T-helper 2 cell treated with Interferon-gamma antibody and Interleukin-4, amounts not matched to agents 5 μg/mL and 100 μg/mL, for 36 hours (primary cell): ENCODE measurements at regions not wholly inside any gene's neighbourhood (a gene's known extent, or its start where the extent isn't known, plus 50 kb on each side); places are given as distances from the start of the nearest gene placed in this dataset.
"Not testable (repeated sequence)": the region's sequence is repeated elsewhere in the genome, so short reads cannot be mapped to it uniquely, and the experiment has no call there.

ENCODE experiments used
- DNase-seq: peaks from one replicate; pipeline ENCODE4 v3.0.0; 2021; ENCODE audit warnings: low spot score
- H3K27ac Mint-ChIP-seq: one replicate; pipeline ENCODE4 v1.8.0; 2021; ENCODE audit warnings: mild to moderate bottlenecking, mixed read lengths
- H3K27me3 Mint-ChIP-seq: one replicate; pipeline ENCODE4 v1.8.0; 2021; ENCODE audit warnings: low read depth, mixed read lengths
- H3K36me3 Mint-ChIP-seq: one replicate; pipeline ENCODE4 v1.8.0; 2021; ENCODE audit warnings: low read depth, mixed read lengths
- H3K4me1 Mint-ChIP-seq: one replicate; pipeline ENCODE4 v1.8.0; 2021; ENCODE audit warnings: low read depth, mixed read lengths
- H3K4me3 Mint-ChIP-seq: one replicate; pipeline ENCODE4 v1.8.0; 2022; ENCODE audit warnings: mild to moderate bottlenecking, moderate library complexity, mixed read lengths
- H3K9me3 Mint-ChIP-seq: one replicate; pipeline ENCODE4 v1.8.0; 2021; ENCODE audit warnings: mixed read lengths

DNA sequence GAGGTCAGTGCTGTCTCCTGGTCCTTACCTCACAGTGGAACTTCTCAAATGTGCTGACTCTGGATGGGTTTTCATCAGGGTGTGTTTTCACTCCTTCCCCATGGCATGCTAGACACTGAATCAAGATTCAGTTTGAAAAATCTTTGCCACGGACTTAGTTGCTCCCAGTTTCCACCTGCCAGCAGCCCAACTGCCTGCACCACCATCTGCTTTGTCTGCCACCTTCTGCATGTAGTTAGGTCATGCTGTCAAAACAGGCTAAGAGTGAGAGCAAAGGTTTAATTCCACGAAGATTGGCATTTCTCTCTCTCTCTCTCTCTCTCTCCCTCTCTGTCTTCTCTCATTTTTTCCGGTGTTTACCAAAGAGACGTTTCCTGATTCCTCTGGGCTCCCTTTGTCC, 258.0 kb upstream of the EDNRA start:
- H3K9me3 Mint-ChIP-seq, result no peaks in the 10 kb centered on the region
- H3K4me1 Mint-ChIP-seq, result no peaks in the 10 kb centered on the region
- H3K27ac Mint-ChIP-seq, result no peak overlapping the region
- H3K4me3 Mint-ChIP-seq, result no peak overlapping the region
- DNase-seq, result no peak
- H3K36me3 Mint-ChIP-seq, result no peaks in the 10 kb centered on the region
- H3K27me3 Mint-ChIP-seq, result no peaks in the 10 kb centered on the region

DNA sequence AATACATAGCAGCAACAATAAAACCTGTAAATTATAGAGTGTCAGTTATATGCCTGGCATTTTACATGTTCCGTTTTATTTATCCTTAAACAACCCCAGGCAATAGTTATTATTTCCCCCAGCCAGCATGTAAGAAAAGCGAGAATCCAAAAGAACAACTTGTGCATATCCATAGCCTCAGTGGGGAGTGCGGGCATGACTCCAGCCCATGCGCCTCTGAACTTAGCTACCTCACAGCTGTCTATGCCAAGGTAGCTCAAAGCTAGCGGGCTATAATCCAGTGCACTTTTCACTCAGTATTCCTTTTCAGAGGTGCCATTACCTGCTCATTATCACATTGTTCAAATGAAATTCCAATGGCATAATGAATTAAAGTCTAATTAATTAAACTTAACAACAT, 257.3 kb upstream of the EDNRA start:
- no peaks in the 10 kb centered on the region for H3K4me1 Mint-ChIP-seq
- H3K4me3 Mint-ChIP-seq, result no peak overlapping the region
- H3K9me3 Mint-ChIP-seq, result no peaks in the 10 kb centered on the region
- no peaks in the 10 kb centered on the region for H3K27me3 Mint-ChIP-seq
- DNase-seq, result no peak
- H3K27ac Mint-ChIP-seq, result no peak overlapping the region
- no peaks in the 10 kb centered on the region for H3K36me3 Mint-ChIP-seq

DNA sequence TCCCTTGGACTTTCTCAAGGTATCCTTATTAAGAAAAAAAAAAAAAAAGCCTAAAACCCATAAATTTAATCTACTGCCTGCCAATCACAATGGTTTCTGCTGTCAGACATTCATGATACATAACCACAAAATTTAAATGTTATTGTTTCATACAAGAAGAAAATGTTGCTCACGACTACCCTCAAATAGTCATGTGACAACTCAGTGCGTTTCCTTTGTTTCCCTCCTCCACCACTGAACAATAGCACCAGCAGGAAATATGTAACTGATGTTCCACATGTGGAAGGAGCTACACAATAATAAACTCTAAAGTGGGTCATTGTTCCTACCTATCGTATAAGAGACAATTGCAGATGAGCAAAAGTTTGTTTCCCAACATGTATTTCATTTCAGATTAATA, 244.1 kb upstream of the EDNRA start:
- Mint-ChIP-seq H3K27ac (no peak overlapping the region), H3K9me3 (no peaks in the 10 kb centered on the region), H3K36me3 (no peaks in the 10 kb centered on the region), H3K4me1 (no peaks in the 10 kb centered on the region), H3K27me3 (no peaks in the 10 kb centered on the region), H3K4me3 (no peak overlapping the region)
- no peak for DNase-seq

DNA sequence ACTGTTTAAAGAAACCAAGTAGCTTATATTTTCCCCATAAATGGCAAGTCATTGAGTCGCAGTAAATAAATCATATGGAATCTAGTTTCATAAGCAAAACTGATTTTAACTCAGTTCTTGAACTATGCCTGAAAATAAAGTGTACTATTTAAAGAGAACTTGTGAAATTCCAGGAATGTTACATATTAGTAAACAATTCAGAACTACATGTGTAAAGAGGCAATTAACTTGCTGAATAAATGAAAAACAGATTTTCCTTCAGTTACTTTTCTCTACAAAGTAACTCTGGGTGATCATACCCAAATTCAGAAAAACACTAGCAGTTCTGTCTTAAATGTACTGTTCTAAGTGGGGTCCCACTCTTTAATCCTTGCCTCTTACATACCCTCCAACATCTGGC, 236.1 kb upstream of the EDNRA start:
- Mint-ChIP-seq H3K4me1 (no peaks in the 10 kb centered on the region), H3K4me3 (no peak overlapping the region), H3K36me3 (no peaks in the 10 kb centered on the region), H3K27me3 (no peaks in the 10 kb centered on the region), H3K9me3 (no peaks in the 10 kb centered on the region), H3K27ac (no peak overlapping the region)
- no peak for DNase-seq

DNA sequence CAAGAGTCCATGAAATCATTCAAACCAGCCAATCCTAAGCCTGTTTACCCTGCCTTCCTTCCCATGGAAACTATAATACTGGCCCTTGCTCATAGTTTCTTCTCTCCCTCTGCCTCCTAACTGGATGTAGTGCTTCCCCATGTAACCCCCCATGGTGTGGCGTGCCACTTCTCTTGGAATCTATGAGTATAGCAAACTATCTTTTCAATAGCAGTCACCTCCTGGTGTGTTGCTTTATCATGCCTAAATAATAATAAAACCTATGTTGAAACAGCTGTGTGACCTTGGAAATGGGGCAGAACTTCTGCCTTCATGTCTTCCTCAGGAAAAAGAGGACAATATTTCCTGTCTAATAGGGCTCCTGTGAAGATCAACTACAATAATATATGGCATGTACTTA, 234.8 kb upstream of the EDNRA start:
- no peaks in the 10 kb centered on the region for H3K9me3 Mint-ChIP-seq
- no peak overlapping the region for H3K27ac Mint-ChIP-seq
- no peaks in the 10 kb centered on the region for H3K4me1 Mint-ChIP-seq
- H3K4me3 Mint-ChIP-seq, result no peak overlapping the region
- H3K36me3 Mint-ChIP-seq, result no peaks in the 10 kb centered on the region
- no peaks in the 10 kb centered on the region for H3K27me3 Mint-ChIP-seq
- DNase-seq, result no peak

DNA sequence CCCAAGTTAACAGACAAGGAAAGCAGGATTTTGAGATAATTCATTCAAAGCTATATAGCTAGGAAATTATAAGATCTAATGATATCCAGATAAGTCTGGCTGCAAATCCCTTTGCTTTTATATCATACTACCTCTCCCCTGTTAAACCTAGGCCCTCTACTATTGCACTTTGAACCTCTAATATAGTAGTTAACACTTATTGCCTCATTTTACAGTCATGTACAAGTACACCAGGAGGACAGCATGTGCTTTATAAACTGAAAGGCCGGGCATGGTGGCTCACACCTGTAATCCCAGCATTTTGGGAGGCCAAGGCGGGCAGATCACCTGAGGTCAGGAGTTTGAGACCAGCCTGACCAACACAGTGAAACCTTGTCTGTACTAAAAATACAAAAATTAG, 234.4 kb upstream of the EDNRA start:
- not testable (repeated sequence) for DNase-seq, H3K36me3 Mint-ChIP-seq, H3K27ac Mint-ChIP-seq, H3K4me3 Mint-ChIP-seq, H3K27me3 Mint-ChIP-seq, H3K9me3 Mint-ChIP-seq, H3K4me1 Mint-ChIP-seq

DNA sequence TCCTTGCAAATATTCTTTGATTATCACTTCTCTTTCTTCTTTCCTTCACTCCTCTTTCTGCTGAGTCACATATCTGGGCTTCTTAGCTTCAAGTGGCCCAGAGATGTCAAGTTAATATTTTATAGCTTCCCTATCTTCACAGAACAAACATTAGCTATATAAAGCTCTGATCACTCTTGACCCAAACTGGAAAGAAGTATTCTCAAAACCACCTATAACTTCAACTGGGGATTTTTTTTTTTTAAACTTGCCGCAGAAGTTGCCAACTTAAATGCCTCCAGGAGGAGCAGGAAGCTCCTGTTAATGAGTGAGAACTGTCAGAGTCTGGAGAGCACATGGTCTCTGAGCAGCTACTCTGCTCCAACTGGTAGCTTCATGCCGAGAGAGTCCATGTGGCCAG, 233.3 kb upstream of the EDNRA start:
- no peak for DNase-seq
- Mint-ChIP-seq H3K36me3 (no peaks in the 10 kb centered on the region), H3K27me3 (no peaks in the 10 kb centered on the region), H3K9me3 (no peaks in the 10 kb centered on the region), H3K27ac (no peak overlapping the region), H3K4me3 (no peak overlapping the region), H3K4me1 (no peaks in the 10 kb centered on the region)

DNA sequence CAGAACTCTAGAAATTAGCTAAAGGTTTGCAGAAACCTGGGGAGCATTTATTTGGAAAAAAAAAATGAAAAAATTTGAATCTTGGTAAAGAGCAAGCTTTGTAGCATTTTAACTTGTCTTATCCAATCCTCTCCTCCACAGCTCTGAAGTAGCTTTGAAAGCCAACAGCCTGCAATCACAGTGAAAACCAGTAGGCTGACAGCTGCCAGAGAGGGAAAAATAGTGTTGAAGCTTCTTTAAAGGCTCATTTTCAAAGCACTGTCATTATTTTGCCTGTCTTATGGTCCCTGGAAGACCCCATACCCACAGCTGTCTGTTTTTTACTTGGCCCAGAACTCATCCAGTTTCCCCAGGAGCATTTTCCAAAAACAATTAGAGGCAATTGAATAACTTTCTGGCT, 230.8 kb upstream of the EDNRA start:
- Mint-ChIP-seq H3K4me3 (no peak overlapping the region), H3K27me3 (no peaks in the 10 kb centered on the region), H3K27ac (no peak overlapping the region), H3K9me3 (no peaks in the 10 kb centered on the region), H3K36me3 (no peaks in the 10 kb centered on the region), H3K4me1 (no peaks in the 10 kb centered on the region)
- no peak for DNase-seq

DNA sequence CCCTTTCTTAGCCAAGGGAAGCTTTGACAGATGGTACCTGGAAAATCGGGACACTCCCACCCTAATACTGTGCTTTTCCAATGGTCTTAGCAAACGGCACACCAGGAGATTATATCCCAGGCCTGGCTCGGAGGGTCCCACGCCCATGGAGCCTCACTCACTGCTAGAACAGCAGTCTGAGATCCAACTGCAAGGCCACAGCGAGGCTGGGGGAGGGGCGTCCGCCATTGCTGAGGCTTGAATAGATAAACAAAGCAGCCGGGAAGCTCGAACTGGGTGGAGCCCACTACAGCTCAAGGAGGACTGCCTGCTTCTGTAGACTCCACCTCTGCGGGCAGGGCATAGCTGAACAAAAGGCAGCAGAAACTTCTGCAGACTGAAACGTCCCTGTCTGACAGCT, 225.6 kb upstream of the EDNRA start:
- not testable (repeated sequence) for DNase-seq, H3K4me1 Mint-ChIP-seq, H3K9me3 Mint-ChIP-seq, H3K36me3 Mint-ChIP-seq, H3K27me3 Mint-ChIP-seq, H3K4me3 Mint-ChIP-seq, H3K27ac Mint-ChIP-seq

DNA sequence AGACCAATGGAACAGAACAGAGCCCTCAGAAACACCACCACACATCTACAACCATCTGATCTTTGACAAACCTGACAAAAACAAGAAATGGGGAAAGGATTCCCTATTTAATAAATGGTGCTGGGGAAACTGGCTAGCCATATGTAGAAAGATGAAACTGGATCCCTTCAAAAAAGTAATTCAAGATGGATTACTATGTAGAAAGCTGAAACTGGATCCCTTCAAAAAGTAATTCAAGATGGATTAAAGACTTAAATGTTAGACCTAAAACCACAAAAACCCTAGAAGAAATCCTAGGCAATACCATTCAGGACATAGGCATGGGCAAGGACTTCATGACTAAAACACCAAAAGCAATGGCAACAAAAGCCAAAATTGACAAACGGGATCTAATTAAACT, 221.6 kb upstream of the EDNRA start:
- not testable (repeated sequence) for H3K4me3 Mint-ChIP-seq, H3K4me1 Mint-ChIP-seq, DNase-seq, H3K27ac Mint-ChIP-seq, H3K27me3 Mint-ChIP-seq, H3K36me3 Mint-ChIP-seq, H3K9me3 Mint-ChIP-seq

DNA sequence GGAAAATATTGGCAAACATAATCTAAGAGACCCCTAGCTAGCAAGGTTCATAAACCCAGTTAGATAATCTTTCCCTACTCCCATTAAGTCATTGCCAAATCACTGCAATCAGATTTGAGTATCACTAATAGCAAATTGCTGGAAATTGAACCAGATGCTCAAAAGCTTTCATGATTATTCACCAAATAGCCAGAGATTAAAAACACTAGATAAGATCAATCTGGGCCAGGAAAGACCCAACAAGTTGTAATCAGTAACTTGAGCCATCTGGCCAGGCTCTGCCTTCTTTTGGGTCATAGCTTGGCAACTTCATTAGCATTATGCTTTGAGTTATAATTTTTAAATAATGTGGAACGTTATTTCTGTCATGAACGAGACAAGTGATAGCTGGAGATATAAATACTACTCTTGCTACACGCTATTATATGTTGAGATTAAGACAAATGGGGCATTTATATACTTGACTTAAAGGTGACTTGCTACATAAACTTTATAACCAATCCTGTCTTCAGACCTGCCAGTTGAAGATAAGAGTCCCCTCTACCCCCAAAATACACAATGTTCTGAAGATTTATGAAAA, 196.6 kb upstream of the EDNRA start:
- H3K4me3 Mint-ChIP-seq, result no peak overlapping the region
- H3K36me3 Mint-ChIP-seq, result no peaks in the 10 kb centered on the region
- no peaks in the 10 kb centered on the region for H3K27me3 Mint-ChIP-seq
- H3K9me3 Mint-ChIP-seq, result no peaks in the 10 kb centered on the region
- no peaks in the 10 kb centered on the region for H3K4me1 Mint-ChIP-seq
- no peak for DNase-seq
- no peak overlapping the region for H3K27ac Mint-ChIP-seq

DNA sequence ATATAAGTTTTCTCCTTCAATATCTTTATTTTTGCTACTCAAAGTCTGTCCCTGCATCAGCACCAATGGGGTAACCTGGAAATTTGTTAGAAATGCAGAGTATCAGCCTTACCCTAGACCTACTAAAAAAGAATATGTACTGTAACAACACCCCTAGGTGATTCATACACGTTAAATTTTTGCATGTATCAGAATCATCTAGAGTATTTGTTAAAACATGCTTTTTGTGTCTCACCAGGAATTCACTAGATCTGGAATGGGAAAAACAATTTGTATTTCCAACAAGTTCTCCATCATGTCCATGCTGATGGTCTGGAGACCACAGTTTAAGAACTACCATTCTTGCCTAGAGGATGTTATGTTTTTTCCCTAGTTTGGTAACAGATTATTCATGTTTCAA, 196.0 kb upstream of the EDNRA start:
- H3K4me1 Mint-ChIP-seq, result no peaks in the 10 kb centered on the region
- H3K4me3 Mint-ChIP-seq, result no peak overlapping the region
- DNase-seq, result no peak
- H3K27me3 Mint-ChIP-seq, result no peaks in the 10 kb centered on the region
- no peaks in the 10 kb centered on the region for H3K9me3 Mint-ChIP-seq
- no peaks in the 10 kb centered on the region for H3K36me3 Mint-ChIP-seq
- no peak overlapping the region for H3K27ac Mint-ChIP-seq

DNA sequence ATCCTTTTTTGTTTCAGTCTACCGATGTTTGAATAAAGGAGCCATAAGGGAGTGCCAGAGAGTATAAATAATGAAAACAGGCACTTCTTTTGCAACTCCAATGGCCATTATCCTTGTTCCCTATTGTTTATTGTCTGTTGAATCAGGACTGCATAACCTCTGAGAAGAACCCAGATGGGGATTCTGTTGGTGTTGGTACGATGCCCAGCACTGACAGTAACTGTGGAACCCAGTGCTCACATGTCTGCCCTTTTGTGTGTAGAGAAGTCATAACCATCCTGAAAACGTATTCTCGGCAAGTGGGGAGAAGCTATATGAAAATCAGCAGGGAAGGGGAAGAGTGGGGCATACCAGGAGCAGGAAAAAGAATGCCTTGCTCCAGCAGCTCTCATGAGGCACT, 195.1 kb upstream of the EDNRA start:
- H3K36me3 Mint-ChIP-seq, result no peaks in the 10 kb centered on the region
- DNase-seq, result no peak
- H3K27me3 Mint-ChIP-seq, result no peaks in the 10 kb centered on the region
- H3K9me3 Mint-ChIP-seq, result no peaks in the 10 kb centered on the region
- no peaks in the 10 kb centered on the region for H3K4me1 Mint-ChIP-seq
- no peak overlapping the region for H3K4me3 Mint-ChIP-seq
- no peak overlapping the region for H3K27ac Mint-ChIP-seq

DNA sequence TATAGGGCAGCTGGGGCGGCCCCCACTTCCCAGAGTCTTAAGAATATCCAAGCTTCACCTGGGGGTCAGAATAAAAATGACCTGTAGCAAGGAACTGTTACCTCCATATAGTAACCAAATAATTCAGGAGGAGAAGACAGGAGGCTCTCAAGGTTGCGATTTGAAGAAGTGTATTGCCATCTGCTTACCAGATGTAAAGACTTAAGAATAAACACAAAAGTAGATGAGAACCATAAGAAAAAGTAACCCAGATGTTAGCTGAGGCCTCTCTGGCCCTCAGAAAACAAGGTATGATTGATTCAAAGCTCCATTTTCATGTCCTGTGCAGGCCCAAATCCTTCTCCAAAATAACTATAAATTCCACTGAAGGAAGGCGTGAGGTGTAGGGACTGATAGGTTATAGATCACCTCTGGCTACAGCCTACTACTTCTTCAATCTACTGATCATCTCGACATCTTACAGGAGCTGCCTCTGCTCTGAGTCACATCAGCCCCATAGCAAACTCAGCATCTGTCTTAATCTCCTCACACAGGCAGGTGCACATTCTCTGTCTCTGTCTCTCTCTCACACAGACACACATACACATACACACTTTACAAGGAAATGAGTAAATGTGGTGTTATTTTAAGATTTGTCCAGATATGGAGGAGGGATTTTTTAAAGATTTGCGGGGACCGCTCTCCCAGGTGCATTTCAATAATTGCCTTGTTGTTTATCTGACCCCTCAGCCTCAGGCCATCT, 193.9 kb upstream of the EDNRA start:
- Mint-ChIP-seq H3K27me3 (no peaks in the 10 kb centered on the region), H3K4me1 (no peaks in the 10 kb centered on the region), H3K27ac (no peak overlapping the region), H3K4me3 (no peak overlapping the region), H3K9me3 (no peaks in the 10 kb centered on the region), H3K36me3 (no peaks in the 10 kb centered on the region)
- DNase-seq, result no peak

DNA sequence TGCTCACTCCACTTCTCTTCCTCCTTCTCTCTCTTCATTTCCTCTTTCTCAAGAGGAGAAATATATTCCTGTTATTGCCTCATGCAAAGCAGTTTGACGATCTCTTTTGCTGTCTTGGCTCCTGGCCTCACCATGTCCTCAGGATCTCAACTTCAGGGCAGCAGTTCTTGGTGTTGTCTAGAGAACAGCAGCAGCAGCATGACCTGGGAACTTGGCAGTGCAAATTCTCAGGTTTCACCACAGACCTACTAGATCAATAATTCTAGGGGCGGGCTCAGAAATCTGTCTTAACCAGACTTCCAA, 193.4 kb upstream of the EDNRA start:
- no peaks in the 10 kb centered on the region for H3K9me3 Mint-ChIP-seq
- no peak overlapping the region for H3K4me3 Mint-ChIP-seq
- H3K27ac Mint-ChIP-seq, result no peak overlapping the region
- no peaks in the 10 kb centered on the region for H3K36me3 Mint-ChIP-seq
- H3K4me1 Mint-ChIP-seq, result no peaks in the 10 kb centered on the region
- no peak for DNase-seq
- H3K27me3 Mint-ChIP-seq, result no peaks in the 10 kb centered on the region
